HEK293 (cell line): ENCODE measurements at regions not wholly inside any gene's neighbourhood (a gene's known extent, or its start where the extent isn't known, plus 50 kb on each side); places are given as distances from the start of the nearest gene placed in this dataset.

ENCODE experiments used
- CTCF ChIP-seq: fragments of 450-650 bp; formaldehyde crosslinking; IDR thresholded peaks from 2 replicates; pipeline ENCODE4 v1.5.1; 2016; ENCODE audit warnings: missing biosample characterization, missing genetic modification characterization
- ELK4 ChIP-seq: IDR thresholded peaks from 2 replicates; pipeline ENCODE4 v1.6.1; 2011; ENCODE audit warnings: mild to moderate bottlenecking, low read depth, low read length, borderline replicate concordance
- KLF1 ChIP-seq: fragments of 450-650 bp; formaldehyde crosslinking; IDR thresholded peaks from 2 replicates; pipeline ENCODE4 v1.5.1; 2016; ENCODE audit warnings: missing biosample characterization, missing genetic modification characterization
- KLF8 ChIP-seq: fragments of 450-650 bp; formaldehyde crosslinking; IDR thresholded peaks from 2 replicates; pipeline ENCODE4 v1.5.1; 2016; ENCODE audit warnings: missing biosample characterization, missing genetic modification characterization
- RBAK ChIP-seq: fragments of 450-650 bp; formaldehyde crosslinking; IDR thresholded peaks from 2 replicates; pipeline ENCODE4 v1.5.1; 2016; ENCODE audit warnings: missing biosample characterization, missing genetic modification characterization
- REPIN1 ChIP-seq: fragments of 450-650 bp; formaldehyde crosslinking; IDR thresholded peaks from 2 replicates; pipeline ENCODE4 v1.5.1; 2017; ENCODE audit warnings: missing biosample characterization, missing genetic modification characterization, low read depth
- ZFP3 ChIP-seq: fragments of 450-650 bp; formaldehyde crosslinking; IDR thresholded peaks from 2 replicates; pipeline ENCODE4 v1.5.1; 2016; ENCODE audit warnings: low read depth, missing biosample characterization, missing genetic modification characterization
- ZNF239 ChIP-seq: fragments of 450-650 bp; formaldehyde crosslinking; IDR thresholded peaks from 2 replicates; pipeline ENCODE4 v1.5.1; 2016; ENCODE audit warnings: missing biosample characterization, missing genetic modification characterization
- ZNF311 ChIP-seq: fragments of 450-650 bp; formaldehyde crosslinking; IDR thresholded peaks from 2 replicates; pipeline ENCODE4 v1.5.1; 2017; ENCODE audit warnings: missing biosample characterization, missing genetic modification characterization, borderline replicate concordance
- ZNF335 ChIP-seq: fragments of 450-650 bp; formaldehyde crosslinking; conservative IDR thresholded peaks from 2 replicates; pipeline ENCODE4 v1.5.1; 2016; ENCODE audit warnings: missing biosample characterization, missing genetic modification characterization
- ZNF354C ChIP-seq: fragments of 450-650 bp; formaldehyde crosslinking; IDR thresholded peaks from 2 replicates; pipeline ENCODE4 v1.5.1; 2016; ENCODE audit warnings: missing biosample characterization, missing genetic modification characterization, low read depth, borderline replicate concordance
- ZNF501 ChIP-seq: fragments of 450-650 bp; formaldehyde crosslinking; IDR thresholded peaks from 2 replicates; pipeline ENCODE4 v1.5.1; 2016; ENCODE audit warnings: missing biosample characterization, missing genetic modification characterization
- ZNF768 ChIP-seq: fragments of 450-650 bp; formaldehyde crosslinking; IDR thresholded peaks from 2 replicates; pipeline ENCODE4 v1.5.1; 2018; ENCODE audit warnings: missing biosample characterization, mild to moderate bottlenecking, missing genetic modification characterization

- TF ChIP-seq CTCF (tag by site-specific recombination) (no peak), ZNF335 (no peak; the same call in 1 of the 2 replicates), KLF1 (tag by site-specific recombination) (no peak), REPIN1 (tag by site-specific recombination) (no peak), ELK4 (no peak), ZNF501 (tag by site-specific recombination) (no peak), ZFP3 (no peak), ZNF311 (no peak), RBAK (tag by site-specific recombination) (no peak), ZNF239 (tag by site-specific recombination) (no peak), ZNF354C (tag by site-specific recombination) (no peak), ZNF768 (tag by site-specific recombination) (no peak), KLF8 (no peak)
Measured at GRCh38 chr2:42931818-42932195, 139.4 kb upstream of the HAAO start.
